Epithelial cell of esophagus (primary cell): ENCODE measurements at regions not wholly inside any gene's neighbourhood (a gene's known extent, or its start where the extent isn't known, plus 50 kb on each side); places are given as distances from the start of the nearest gene placed in this dataset.
A peak's percentile ranks its signal among the peaks of the same experiment; 100 is the strongest.

ENCODE experiments used
- DNase-seq: peaks from one replicate; pipeline ENCODE4 v3.0.0; 2010; ENCODE audit warnings: low read depth
- H3K4me3 ChIP-seq: 2 replicates; pipeline ENCODE4 v1.5.1; 2011; ENCODE audit warnings: mild to moderate bottlenecking, low read length, control low read depth
- CTCF ChIP-seq: IDR thresholded peaks from 2 replicates; pipeline ENCODE4 v1.5.1; 2011; ENCODE audit warnings: low read depth, mild to moderate bottlenecking, low read length, control low read depth, inconsistent platforms; ENCODE audit not compliant: insufficient read depth; ENCODE audit errors: missing control alignments

GRCh38 chr2:57669570-57669969 lies 377.0 kb upstream of the VRK2 start:
- no peak for TF ChIP-seq CTCF
- DNase-seq = peak; percentile 38
- H3K4me3 ChIP-seq = no peak overlapping the region

- DNase-seq = no peak
- H3K4me3 ChIP-seq = no peak overlapping the region
- TF ChIP-seq CTCF = no peak
Measured at GRCh38 chr2:57674025-57674424, 372.6 kb upstream of the VRK2 start.

- DNase-seq = no peak
- H3K4me3 ChIP-seq = no peak overlapping the region
- no peak for TF ChIP-seq CTCF
Measured at GRCh38 chr2:57674743-57675142, 371.9 kb upstream of the VRK2 start.

- H3K4me3 ChIP-seq = no peak overlapping the region
- DNase-seq = peak; percentile 70
- no peak for TF ChIP-seq CTCF
Measured at GRCh38 chr2:57677296-57677695, 369.3 kb upstream of the VRK2 start.

GRCh38 chr2:57681650-57682049 lies 365.0 kb upstream of the VRK2 start:
- no peak overlapping the region for H3K4me3 ChIP-seq
- TF ChIP-seq CTCF = no peak
- no peak for DNase-seq

- no peak overlapping the region for H3K4me3 ChIP-seq
- TF ChIP-seq CTCF = no peak
Measured at GRCh38 chr2:57685032-57685431, 361.6 kb upstream of the VRK2 start.

GRCh38 chr2:57692395-57692794 lies 354.2 kb upstream of the VRK2 start:
- TF ChIP-seq CTCF = no peak

More at GRCh38 chr2:57685032-57685431, 361.6 kb upstream of the VRK2 start:
- DNase-seq = no peak

More at GRCh38 chr2:57692395-57692794, 354.2 kb upstream of the VRK2 start:
- DNase-seq = no peak
- no peak overlapping the region for H3K4me3 ChIP-seq
